HepG2 (cell line): ENCODE measurements at regions not wholly inside any gene's neighbourhood (a gene's known extent, or its start where the extent isn't known, plus 50 kb on each side); places are given as distances from the start of the nearest gene placed in this dataset.

ENCODE experiments used
- ATAC-seq: fragments of 200-7000 bp; cut with Tn5 transposase; 3 replicates; pipeline ENCODE4 v1.9.1; 2020; ENCODE audit warnings: mild to moderate bottlenecking, moderate library complexity
- BruUV-seq: library from RNA; stranded (reverse); fragments of 400-500 nt; replicated peaks from 2 replicates; lab custom pipeline; 2021; lab: Mats Ljungman, UMichigan
- CTCF ChIA-PET: fragments of 300-600 bp; formaldehyde crosslinking; extraction: SDS; loops from one replicate; lab custom pipeline; 2021; ENCODE audit warnings: low total read pairs, inconsistent platforms, low intra/inter-chr PET ratio; lab: Yijun Ruan, JAX
- POLR2A ChIA-PET: fragments of 350-600 bp; sonication (Branson Sonifier 250); formaldehyde crosslinking; loops from one replicate; lab custom pipeline; 2020; ENCODE audit warnings: antibody characterized with exemption, inconsistent platforms; lab: Yijun Ruan, JAX
- DNase-seq: peaks from one replicate; pipeline ENCODE4 v3.0.0-alpha.2; 2015; ENCODE audit warnings: low spot score
- FAIRE-seq: peaks from 3 replicates; lab custom pipeline; 2011; peaks lifted over from hg19 to GRCh38; lab: Jason Lieb, UNC
- H2AFZ ChIP-seq: one replicate; pipeline ENCODE4 v1.6.1; 2011; ENCODE audit warnings: low read length, inconsistent platforms
- H3K27ac ChIP-seq: fragments of 300-600 bp; 3 replicates; pipeline ENCODE4 v1.8.0; 2011; ENCODE audit warnings: mixed run types, mild to moderate bottlenecking, mixed read lengths, low read length, inconsistent platforms; ENCODE audit not compliant: insufficient read depth; ENCODE audit errors: extremely low read length
- H3K27me3 ChIP-seq, 2 experiments: fragments of 200-600 bp in 1 of 2; 2 replicates in 1 of 2; 3 replicates in 1 of 2; pipeline versions ENCODE4 v1.6.0 to v1.8.0; 2011; ENCODE audit warnings: low read length in 2 of 2, mild to moderate bottlenecking in 2 of 2, moderate library complexity in 2 of 2, inconsistent platforms in 1 of 2; ENCODE audit not compliant: insufficient read depth in 2 of 2, control insufficient read depth in 1 of 2
- H3K36me3 ChIP-seq, 2 experiments: fragments of 200-600 bp in 1 of 2; replicated peaks in 1 of 2; 2 replicates in 1 of 2; 3 replicates in 1 of 2; pipeline versions ENCODE4 v1.5.1 to v1.8.0; 2011; ENCODE audit warnings: low read length in 2 of 2, inconsistent platforms in 1 of 2; ENCODE audit not compliant: insufficient read depth in 2 of 2, control insufficient read depth in 1 of 2
- H3K4me1 ChIP-seq: 2 replicates; pipeline ENCODE4 v1.5.1; 2012; ENCODE audit warnings: low read length, inconsistent platforms; ENCODE audit not compliant: insufficient read depth
- H3K4me2 ChIP-seq: 2 replicates; pipeline ENCODE4 v1.6.0; 2011; ENCODE audit warnings: low read depth, low read length, inconsistent platforms
- H3K4me3 ChIP-seq, 3 experiments: fragments of 200-600 bp in 1 of 3; sonication (generic), shearing (Covaris generic) in 1 of 3; replicated peaks in 1 of 3; 2 replicates each; pipeline ENCODE4 v1.5.1; 2011 to 2016; ENCODE audit warnings: low read length in 3 of 3, inconsistent platforms in 2 of 3, low read depth in 2 of 3, mild to moderate bottlenecking in 2 of 3, control low read depth in 1 of 3, mixed read lengths in 1 of 3; ENCODE audit not compliant: insufficient read depth in 1 of 3
- H3K79me2 ChIP-seq: one replicate; pipeline ENCODE4 v1.6.1; 2011; ENCODE audit warnings: low read length, inconsistent platforms; ENCODE audit not compliant: insufficient read depth
- H3K9ac ChIP-seq: 2 replicates; pipeline ENCODE4 v1.6.0; 2011; ENCODE audit warnings: mild to moderate bottlenecking, low read depth, low read length, inconsistent platforms; ENCODE audit not compliant: insufficient read depth
- H3K9me3 ChIP-seq: 2 replicates; pipeline ENCODE4 v1.5.1; 2012; ENCODE audit warnings: mild to moderate bottlenecking, low read length
- H4K20me1 ChIP-seq: 2 replicates; pipeline ENCODE4 v1.6.0; 2011; ENCODE audit warnings: inconsistent platforms, mild to moderate bottlenecking, low read length, moderate library complexity; ENCODE audit not compliant: insufficient read depth
- AHR ChIP-seq: IDR thresholded peaks from 2 replicates; pipeline ENCODE4 v1.6.1; 2018; ENCODE audit warnings: missing genetic modification reagents, missing compliant biosample characterization
- ATM ChIP-seq: fragments of 450-650 bp; IDR thresholded peaks from 2 replicates; pipeline ENCODE4 v1.7.1; 2017; ENCODE audit warnings: mild to moderate bottlenecking, borderline replicate concordance
- ISX ChIP-seq: sonication (generic); formaldehyde crosslinking; conservative IDR thresholded peaks from 2 replicates; pipeline ENCODE4 v1.5.0; 2020; ENCODE audit warnings: missing genetic modification reagents
- MYC ChIP-seq: sonication (generic); formaldehyde crosslinking; IDR thresholded peaks from 2 replicates; pipeline ENCODE4 v1.9.0; 2021; ENCODE audit warnings: missing genetic modification reagents, borderline replicate concordance
- NCOA5 ChIP-seq: sonication (generic); formaldehyde crosslinking; IDR thresholded peaks from 2 replicates; pipeline ENCODE4 v1.4.0; 2020; ENCODE audit warnings: missing genetic modification reagents
- NFIC ChIP-seq: IDR thresholded peaks from 2 replicates; pipeline ENCODE4 v1.6.1; 2012; ENCODE audit warnings: mild to moderate bottlenecking, low read length, inconsistent platforms
- NFYB ChIP-seq: sonication (generic); formaldehyde crosslinking; IDR thresholded peaks from 2 replicates; pipeline ENCODE4 v1.4.0; 2020; ENCODE audit warnings: missing genetic modification reagents
- RXRB ChIP-seq: IDR thresholded peaks from 2 replicates; pipeline ENCODE4 v1.6.1; 2016; ENCODE audit warnings: borderline replicate concordance, missing genetic modification reagents, missing compliant biosample characterization
- TSC22D2 ChIP-seq: sonication (generic); formaldehyde crosslinking; IDR thresholded peaks from 2 replicates; pipeline ENCODE4 v1.5.1; 2020; ENCODE audit warnings: missing genetic modification reagents, mild to moderate bottlenecking, borderline replicate concordance
- ZNF253 ChIP-seq: sonication (generic); formaldehyde crosslinking; IDR thresholded peaks from 2 replicates; pipeline ENCODE4 v1.8.0; 2022; ENCODE audit warnings: mild to moderate bottlenecking, missing genetic modification reagents, borderline replicate concordance
- WGBS: methylation state at CpG from one replicate; pipeline ENCODE4 v1.1.6; 2017; ENCODE audit warnings: low lambda C conversion rate; 5-methylcytosine and 5-hydroxymethylcytosine counted together
- in situ Hi-C: cut with HindIII; loops from 2 replicates; pipeline ENCODE4 v1.10.0; 2017; ENCODE audit warnings: low pct_unique_long_range_greater_than_20kb; ENCODE audit not compliant: extremely low pct_ligation_motif_present
- intact Hi-C: fragments of 100-400 bp; cut with micrococcal nuclease; formaldehyde crosslinking; loops from one replicate; pipeline ENCODE4 v1.10.0; 2022; ENCODE audit not compliant: unreplicated experiment
- TF ChIP-seq, protein P1 (sequence below): sonication (generic); formaldehyde crosslinking; IDR thresholded peaks from 2 replicates; pipeline ENCODE4 v1.4.0; 2020; ENCODE audit warnings: missing genetic modification reagents
- TF ChIP-seq, protein P2 (sequence below): sonication (generic); formaldehyde crosslinking; IDR thresholded peaks from 2 replicates; pipeline ENCODE4 v1.5.0; 2020; ENCODE audit warnings: missing genetic modification reagents
- TF ChIP-seq, protein P3 (sequence below): sonication (generic); formaldehyde crosslinking; IDR thresholded peaks from 2 replicates; pipeline ENCODE4 v1.4.0; 2020; ENCODE audit warnings: missing genetic modification reagents, mild to moderate bottlenecking, borderline replicate concordance
- TF ChIP-seq, protein P4 (sequence below): IDR thresholded peaks from 2 replicates; pipeline ENCODE4 v1.6.1; 2016; ENCODE audit warnings: mild to moderate bottlenecking

DNA sequence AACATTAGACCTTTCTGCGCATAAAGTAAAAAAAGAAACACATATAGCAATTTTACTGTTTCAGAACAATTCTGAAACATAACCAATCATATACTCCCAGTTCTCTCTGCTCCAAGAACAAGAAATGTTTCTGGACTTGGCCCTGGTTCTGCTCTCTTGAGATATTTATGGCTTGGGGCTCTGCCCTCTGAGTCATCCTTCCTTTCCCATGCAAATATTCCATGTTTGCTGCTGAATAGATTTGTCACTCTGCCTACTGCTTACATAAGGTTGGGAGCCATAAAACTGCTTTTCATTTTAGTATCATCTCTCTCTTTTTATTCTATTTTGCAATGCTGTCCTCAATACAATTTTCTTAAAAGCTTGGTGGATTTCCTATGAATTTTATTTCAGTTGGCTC is 499.6 kb upstream of the ACVR2A start (continued):
- TF ChIP-seq MYC (CRISPR knock-in tag): no peak

DNA sequence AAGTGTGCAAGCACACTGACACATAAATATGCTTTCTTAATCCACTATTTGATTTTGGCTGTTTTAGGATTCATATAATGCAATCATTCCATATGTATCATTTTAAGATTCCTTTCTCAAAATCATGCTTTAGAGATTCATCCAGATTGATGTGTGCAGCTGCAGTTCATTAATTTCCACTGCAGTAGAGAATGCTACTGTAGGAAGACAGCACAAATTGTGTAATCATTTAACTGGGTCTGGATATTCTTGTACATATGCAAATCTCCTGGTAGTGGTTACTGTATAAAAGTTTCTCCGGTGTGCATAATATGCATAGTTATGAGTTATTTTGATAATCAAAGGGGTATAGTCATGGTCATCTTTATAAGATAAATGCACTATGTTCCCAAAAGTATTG is 502.5 kb upstream of the ACVR2A start:
- Histone ChIP-seq H3K9ac (no peak overlapping the region), H3K4me3 (no peak overlapping the region), H3K9me3 (no peaks in the 10 kb centered on the region; the same call in 1 of the 2 replicates), H3K27ac (no peak overlapping the region), H3K4me2 (no peak overlapping the region), H3K4me1 (no peaks in the 10 kb centered on the region), H4K20me1 (no peaks in the 10 kb centered on the region), H3K79me2 (no peaks in the 10 kb centered on the region), H3K27me3 (no peaks in the 10 kb centered on the region), H3K36me3 (no peaks in the 10 kb centered on the region), H2AFZ (no peak overlapping the region)
- in situ Hi-C loops (no loop called here), intact Hi-C loops (no loop called here)
- DNase-seq (no peak), ATAC-seq (no peak), FAIRE-seq (no peak)
- 76% methylated on average over 1 of the region's 1 CpG for WGBS
- BruUV-seq: no TSS peak
- ChIA-PET CTCF (no interaction called here), POLR2A (no interaction called here)
- TF ChIP-seq NCOA5 (CRISPR knock-in tag) (no peak), ZNF253 (CRISPR knock-in tag) (no peak), RXRB (CRISPR knock-in tag) (no peak), ISX (CRISPR knock-in tag) (no peak), ATM (no peak), AHR (CRISPR knock-in tag) (no peak), NFYB (CRISPR knock-in tag) (no peak), NFIC (no peak), TSC22D2 (CRISPR knock-in tag) (no peak)
- TF ChIP-seq, protein P1, sequence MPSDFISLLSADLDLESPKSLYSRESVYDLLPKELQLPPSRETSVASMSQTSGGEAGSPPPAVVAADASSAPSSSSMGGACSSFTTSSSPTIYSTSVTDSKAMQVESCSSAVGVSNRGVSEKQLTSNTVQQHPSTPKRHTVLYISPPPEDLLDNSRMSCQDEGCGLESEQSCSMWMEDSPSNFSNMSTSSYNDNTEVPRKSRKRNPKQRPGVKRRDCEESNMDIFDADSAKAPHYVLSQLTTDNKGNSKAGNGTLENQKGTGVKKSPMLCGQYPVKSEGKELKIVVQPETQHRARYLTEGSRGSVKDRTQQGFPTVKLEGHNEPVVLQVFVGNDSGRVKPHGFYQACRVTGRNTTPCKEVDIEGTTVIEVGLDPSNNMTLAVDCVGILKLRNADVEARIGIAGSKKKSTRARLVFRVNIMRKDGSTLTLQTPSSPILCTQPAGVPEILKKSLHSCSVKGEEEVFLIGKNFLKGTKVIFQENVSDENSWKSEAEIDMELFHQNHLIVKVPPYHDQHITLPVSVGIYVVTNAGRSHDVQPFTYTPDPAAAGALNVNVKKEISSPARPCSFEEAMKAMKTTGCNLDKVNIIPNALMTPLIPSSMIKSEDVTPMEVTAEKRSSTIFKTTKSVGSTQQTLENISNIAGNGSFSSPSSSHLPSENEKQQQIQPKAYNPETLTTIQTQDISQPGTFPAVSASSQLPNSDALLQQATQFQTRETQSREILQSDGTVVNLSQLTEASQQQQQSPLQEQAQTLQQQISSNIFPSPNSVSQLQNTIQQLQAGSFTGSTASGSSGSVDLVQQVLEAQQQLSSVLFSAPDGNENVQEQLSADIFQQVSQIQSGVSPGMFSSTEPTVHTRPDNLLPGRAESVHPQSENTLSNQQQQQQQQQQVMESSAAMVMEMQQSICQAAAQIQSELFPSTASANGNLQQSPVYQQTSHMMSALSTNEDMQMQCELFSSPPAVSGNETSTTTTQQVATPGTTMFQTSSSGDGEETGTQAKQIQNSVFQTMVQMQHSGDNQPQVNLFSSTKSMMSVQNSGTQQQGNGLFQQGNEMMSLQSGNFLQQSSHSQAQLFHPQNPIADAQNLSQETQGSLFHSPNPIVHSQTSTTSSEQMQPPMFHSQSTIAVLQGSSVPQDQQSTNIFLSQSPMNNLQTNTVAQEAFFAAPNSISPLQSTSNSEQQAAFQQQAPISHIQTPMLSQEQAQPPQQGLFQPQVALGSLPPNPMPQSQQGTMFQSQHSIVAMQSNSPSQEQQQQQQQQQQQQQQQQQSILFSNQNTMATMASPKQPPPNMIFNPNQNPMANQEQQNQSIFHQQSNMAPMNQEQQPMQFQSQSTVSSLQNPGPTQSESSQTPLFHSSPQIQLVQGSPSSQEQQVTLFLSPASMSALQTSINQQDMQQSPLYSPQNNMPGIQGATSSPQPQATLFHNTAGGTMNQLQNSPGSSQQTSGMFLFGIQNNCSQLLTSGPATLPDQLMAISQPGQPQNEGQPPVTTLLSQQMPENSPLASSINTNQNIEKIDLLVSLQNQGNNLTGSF (CRISPR knock-in tag): no peak
- TF ChIP-seq, protein P2, sequence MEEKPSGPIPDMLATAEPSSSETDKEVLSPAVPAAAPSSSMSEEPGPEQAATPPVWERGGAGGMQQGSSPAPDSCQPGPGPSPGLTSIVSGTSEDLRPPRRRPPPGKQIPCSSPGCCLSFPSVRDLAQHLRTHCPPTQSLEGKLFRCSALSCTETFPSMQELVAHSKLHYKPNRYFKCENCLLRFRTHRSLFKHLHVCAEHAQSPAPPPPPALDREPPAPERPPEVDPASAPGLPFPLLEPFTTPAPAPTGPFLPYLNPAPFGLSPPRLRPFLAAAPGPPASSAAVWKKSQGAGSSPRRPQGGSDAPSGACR: no peak
- TF ChIP-seq, protein P3, sequence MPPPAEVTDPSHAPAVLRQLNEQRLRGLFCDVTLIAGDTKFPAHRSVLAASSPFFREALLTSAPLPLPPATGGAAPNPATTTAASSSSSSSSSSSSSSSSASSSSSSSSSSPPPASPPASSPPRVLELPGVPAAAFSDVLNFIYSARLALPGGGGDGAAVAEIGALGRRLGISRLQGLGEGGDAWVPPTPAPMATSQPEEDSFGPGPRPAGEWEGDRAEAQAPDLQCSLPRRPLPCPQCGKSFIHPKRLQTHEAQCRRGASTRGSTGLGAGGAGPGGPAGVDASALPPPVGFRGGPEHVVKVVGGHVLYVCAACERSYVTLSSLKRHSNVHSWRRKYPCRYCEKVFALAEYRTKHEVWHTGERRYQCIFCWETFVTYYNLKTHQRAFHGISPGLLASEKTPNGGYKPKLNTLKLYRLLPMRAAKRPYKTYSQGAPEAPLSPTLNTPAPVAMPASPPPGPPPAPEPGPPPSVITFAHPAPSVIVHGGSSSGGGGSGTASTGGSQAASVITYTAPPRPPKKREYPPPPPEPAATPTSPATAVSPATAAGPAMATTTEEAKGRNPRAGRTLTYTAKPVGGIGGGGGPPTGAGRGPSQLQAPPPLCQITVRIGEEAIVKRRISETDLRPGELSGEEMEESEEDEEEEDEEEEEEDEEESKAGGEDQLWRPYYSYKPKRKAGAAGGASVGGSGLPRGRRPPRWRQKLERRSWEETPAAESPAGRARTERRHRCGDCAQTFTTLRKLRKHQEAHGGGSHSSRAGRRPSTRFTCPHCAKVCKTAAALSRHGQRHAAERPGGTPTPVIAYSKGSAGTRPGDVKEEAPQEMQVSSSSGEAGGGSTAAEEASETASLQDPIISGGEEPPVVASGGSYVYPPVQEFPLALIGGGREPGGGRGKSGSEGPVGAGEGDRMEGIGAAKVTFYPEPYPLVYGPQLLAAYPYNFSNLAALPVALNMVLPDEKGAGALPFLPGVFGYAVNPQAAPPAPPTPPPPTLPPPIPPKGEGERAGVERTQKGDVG: no peak
- TF ChIP-seq, protein P4, sequence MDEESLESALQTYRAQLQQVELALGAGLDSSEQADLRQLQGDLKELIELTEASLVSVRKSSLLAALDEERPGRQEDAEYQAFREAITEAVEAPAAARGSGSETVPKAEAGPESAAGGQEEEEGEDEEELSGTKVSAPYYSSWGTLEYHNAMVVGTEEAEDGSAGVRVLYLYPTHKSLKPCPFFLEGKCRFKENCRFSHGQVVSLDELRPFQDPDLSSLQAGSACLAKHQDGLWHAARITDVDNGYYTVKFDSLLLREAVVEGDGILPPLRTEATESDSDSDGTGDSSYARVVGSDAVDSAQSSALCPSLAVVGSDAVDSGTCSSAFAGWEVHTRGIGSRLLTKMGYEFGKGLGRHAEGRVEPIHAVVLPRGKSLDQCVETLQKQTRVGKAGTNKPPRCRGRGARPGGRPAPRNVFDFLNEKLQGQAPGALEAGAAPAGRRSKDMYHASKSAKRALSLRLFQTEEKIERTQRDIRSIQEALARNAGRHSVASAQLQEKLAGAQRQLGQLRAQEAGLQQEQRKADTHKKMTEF (CRISPR knock-in tag): no peak
